ENCODE measurements at regions not wholly inside any gene's neighbourhood (a gene's known extent, or its start where the extent isn't known, plus 50 kb on each side); places are given as distances from the start of the nearest gene placed in this dataset.

GRCh38 chr12:78580296-78580695, 284.3 kb upstream of the SYT1 start:
- no peak for TF ChIP-seq EP300 (IDR thresholded peaks at IDR 0.05)
- no peak for TF ChIP-seq CTCF (IDR thresholded peaks at IDR 0.05)
- TF ChIP-seq POLR2AphosphoS5 (IDR thresholded peaks at IDR 0.05) = no peak
- TF ChIP-seq POLR2A (IDR thresholded peaks at IDR 0.05) = no peak
- Histone ChIP-seq H3K36me3 (no peaks in the 10 kb centered on the region), H3K9me3 (peaks cover 2% of the 10 kb centered on the region), H3K4me3 (no peak overlapping the region), H3K4me1 (no peaks in the 10 kb centered on the region), H3K27ac (no peak overlapping the region), H3K27me3 (no peaks in the 10 kb centered on the region)
- no peak for DNase-seq (ENCODE audit: low spot score in 2 of 2)
- WGBS = 50% methylated on average over 1 of the region's 1 CpG

GRCh38 chr12:78584695-78585094, 279.9 kb upstream of the SYT1 start:
- Histone ChIP-seq H3K27me3 (no peaks in the 10 kb centered on the region), H3K36me3 (no peaks in the 10 kb centered on the region), H3K27ac (no peak overlapping the region), H3K4me3 (no peak overlapping the region), H3K9me3 (peaks cover 16% of the 10 kb centered on the region), H3K4me1 (no peaks in the 10 kb centered on the region)
- no peak for TF ChIP-seq EP300 (IDR thresholded peaks at IDR 0.05)
- no peak for TF ChIP-seq POLR2AphosphoS5 (IDR thresholded peaks at IDR 0.05)
- TF ChIP-seq CTCF (IDR thresholded peaks at IDR 0.05) = no peak
- TF ChIP-seq POLR2A (IDR thresholded peaks at IDR 0.05) = no peak
- 53% methylated on average over 1 of the region's 1 CpG for WGBS
- DNase-seq (ENCODE audit: low spot score in 2 of 2) = no peak

- no peaks in the 10 kb centered on the region for H3K27me3 ChIP-seq
- WGBS = 97% methylated on average over 2 of the region's 2 CpGs
- no peak for DNase-seq (ENCODE audit: low spot score in 2 of 2)
- H3K27ac ChIP-seq = no peak overlapping the region
- TF ChIP-seq POLR2AphosphoS5 (IDR thresholded peaks at IDR 0.05) (no peak), EP300 (IDR thresholded peaks at IDR 0.05) (no peak), POLR2A (IDR thresholded peaks at IDR 0.05) (no peak), CTCF (IDR thresholded peaks at IDR 0.05) (no peak)
- no peaks in the 10 kb centered on the region for H3K4me1 ChIP-seq
- no peak overlapping the region for H3K4me3 ChIP-seq
- H3K36me3 ChIP-seq = no peaks in the 10 kb centered on the region
- peaks cover 16% of the 10 kb centered on the region for H3K9me3 ChIP-seq
These were observed 279.4 kb upstream of the SYT1 start for GRCh38 chr12:78585132-78585531.

- Histone ChIP-seq H3K9me3 (peaks cover 16% of the 10 kb centered on the region), H3K36me3 (no peaks in the 10 kb centered on the region), H3K27me3 (no peaks in the 10 kb centered on the region), H3K4me1 (no peaks in the 10 kb centered on the region), H3K4me3 (no peak overlapping the region), H3K27ac (no peak overlapping the region)
- no peak for DNase-seq (ENCODE audit: low spot score in 2 of 2)
- no CpG with 5 or more reads among the region's 1 CpG for WGBS
- TF ChIP-seq CTCF (IDR thresholded peaks at IDR 0.05) = no peak
- TF ChIP-seq POLR2A (IDR thresholded peaks at IDR 0.05) = no peak
- no peak for TF ChIP-seq EP300 (IDR thresholded peaks at IDR 0.05)
- TF ChIP-seq POLR2AphosphoS5 (IDR thresholded peaks at IDR 0.05) = no peak
These were observed 277.8 kb upstream of the SYT1 start for GRCh38 chr12:78586790-78587189.

GRCh38 chr12:78599366-78599765, 265.2 kb upstream of the SYT1 start:
- Histone ChIP-seq H3K27me3 (no peaks in the 10 kb centered on the region), H3K4me3 (no peak overlapping the region), H3K27ac (no peak overlapping the region), H3K36me3 (no peaks in the 10 kb centered on the region), H3K9me3 (peaks cover 11% of the 10 kb centered on the region), H3K4me1 (no peaks in the 10 kb centered on the region)
- DNase-seq (ENCODE audit: low spot score in 2 of 2) = no peak
- WGBS = 71% methylated on average over 3 of the region's 3 CpGs
- no peak for TF ChIP-seq CTCF (IDR thresholded peaks at IDR 0.05)
- TF ChIP-seq EP300 (IDR thresholded peaks at IDR 0.05) = no peak
- no peak for TF ChIP-seq POLR2AphosphoS5 (IDR thresholded peaks at IDR 0.05)
- TF ChIP-seq POLR2A (IDR thresholded peaks at IDR 0.05) = no peak

Measured in suprapubic skin (tissue), 4 donors.